Kidney epithelial cell (primary cell): ENCODE measurements at regions not wholly inside any gene's neighbourhood (a gene's known extent, or its start where the extent isn't known, plus 50 kb on each side); places are given as distances from the start of the nearest gene placed in this dataset.
A peak's percentile ranks its signal among the peaks of the same experiment; 100 is the strongest.
"Not testable (repeated sequence)": the region's sequence is repeated elsewhere in the genome, so short reads cannot be mapped to it uniquely, and the experiment has no call there.

Source experiments
- DNase-seq: peaks from one replicate; pipeline ENCODE4 v3.0.0-alpha.2; 2010; ENCODE audit warnings: low read depth
- H3K27me3 ChIP-seq: 2 replicates; pipeline ENCODE4 v1.6.0; 2011; ENCODE audit warnings: low read length; ENCODE audit not compliant: control insufficient read depth, insufficient read depth
- H3K36me3 ChIP-seq: 2 replicates; pipeline ENCODE4 v1.5.1; 2011; ENCODE audit warnings: low read length; ENCODE audit not compliant: control insufficient read depth, insufficient read depth
- H3K4me3 ChIP-seq: 2 replicates; pipeline ENCODE4 v1.5.1; 2011; ENCODE audit warnings: low read depth, mild to moderate bottlenecking, control low read depth, low read length
- CTCF ChIP-seq: IDR thresholded peaks from 2 replicates; pipeline ENCODE4 v1.5.1; 2011; ENCODE audit warnings: mild to moderate bottlenecking, moderate library complexity, low read length, control low read depth, inconsistent platforms; ENCODE audit not compliant: insufficient read depth, poor library complexity, severe bottlenecking

- H3K4me3 ChIP-seq: no peak overlapping the region
- TF ChIP-seq CTCF: no peak
- no peaks in the 10 kb centered on the region for H3K36me3 ChIP-seq
- peaks cover 3% of the 10 kb centered on the region for H3K27me3 ChIP-seq
- DNase-seq: no peak
These were observed 58.6 kb upstream of the OLIG3 start for GRCh38 chr6:137552809-137553208.

GRCh38 chr6:137559521-137560183 lies 65.5 kb upstream of the OLIG3 start:
- not testable (repeated sequence) for H3K4me3 ChIP-seq, H3K27me3 ChIP-seq, H3K36me3 ChIP-seq, DNase-seq

- Histone ChIP-seq H3K27me3 (no peaks in the 10 kb centered on the region), H3K4me3 (no peak overlapping the region), H3K36me3 (no peaks in the 10 kb centered on the region)
- TF ChIP-seq CTCF: no peak
- no peak for DNase-seq
These were observed 66.0 kb upstream of the OLIG3 start for GRCh38 chr6:137560184-137560563.

- H3K27me3 ChIP-seq: no peaks in the 10 kb centered on the region
- no peak for DNase-seq
- TF ChIP-seq CTCF: no peak
- no peaks in the 10 kb centered on the region for H3K36me3 ChIP-seq
- no peak overlapping the region for H3K4me3 ChIP-seq
These were observed 73.9 kb upstream of the OLIG3 start for GRCh38 chr6:137568067-137568466.

- no peak for TF ChIP-seq CTCF
- DNase-seq: no peak
- Histone ChIP-seq H3K36me3 (no peaks in the 10 kb centered on the region), H3K27me3 (no peaks in the 10 kb centered on the region), H3K4me3 (no peak overlapping the region)
These were observed 76.2 kb upstream of the OLIG3 start for GRCh38 chr6:137570393-137570792.

- DNase-seq: no peak
- H3K36me3 ChIP-seq: no peaks in the 10 kb centered on the region
- no peak overlapping the region for H3K4me3 ChIP-seq
- peak; percentile 68 for TF ChIP-seq CTCF
- no peaks in the 10 kb centered on the region for H3K27me3 ChIP-seq
These were observed 77.7 kb upstream of the OLIG3 start for GRCh38 chr6:137571854-137572253.
